ENCODE measurements at regions not wholly inside any gene's neighbourhood (a gene's known extent, or its start where the extent isn't known, plus 50 kb on each side); places are given as distances from the start of the nearest gene placed in this dataset.

- H3K27ac ChIP-seq, result no peak overlapping the region
- no peaks in the 10 kb centered on the region for H3K36me3 ChIP-seq
- TF ChIP-seq POLR2A (IDR thresholded peaks at IDR 0.05) (no peak), CTCF (IDR thresholded peaks at IDR 0.05) (no peak), EP300 (IDR thresholded peaks at IDR 0.05) (no peak)
- WGBS, 2 donors, result 46 to 49% methylated on average over 4 of the region's 4 CpGs
- peaks cover 0 to 25% (median 0%) of the 10 kb centered on the region in 4 donors for H3K4me1 ChIP-seq
- no peak for DNase-seq (ENCODE audit: low spot score in 2 of 2)
- H3K4me3 ChIP-seq, result no peak overlapping the region
- H3K27me3 ChIP-seq, result no peaks in the 10 kb centered on the region
- no peaks in the 10 kb centered on the region for H3K9me3 ChIP-seq
Measured at GRCh38 chr16:73150786-73151185, 102.9 kb upstream of the ZFHX3 start.

- DNase-seq (ENCODE audit: low spot score in 2 of 2), result no peak
- no peaks in the 10 kb centered on the region for H3K9me3 ChIP-seq
- WGBS, 2 donors, result 50 to 66% methylated on average over 7 of the region's 7 CpGs
- H3K4me1 ChIP-seq, result peaks cover 0 to 30% (median 0%) of the 10 kb centered on the region in 4 donors
- no peaks in the 10 kb centered on the region for H3K36me3 ChIP-seq
- no peak overlapping the region for H3K4me3 ChIP-seq
- TF ChIP-seq EP300 (IDR thresholded peaks at IDR 0.05) (no peak), POLR2A (IDR thresholded peaks at IDR 0.05) (no peak), CTCF (IDR thresholded peaks at IDR 0.05) (no peak)
- H3K27me3 ChIP-seq, result no peaks in the 10 kb centered on the region
- H3K27ac ChIP-seq, result no peak overlapping the region
Measured at GRCh38 chr16:73149334-73149733, 101.4 kb upstream of the ZFHX3 start.

- WGBS, 2 donors, result 62 to 66% methylated on average over 3 of the region's 3 CpGs
- TF ChIP-seq EP300 (IDR thresholded peaks at IDR 0.05), result no peak
- TF ChIP-seq POLR2A (IDR thresholded peaks at IDR 0.05), result no peak
- TF ChIP-seq CTCF (IDR thresholded peaks at IDR 0.05), result no peak
- no peaks in the 10 kb centered on the region for H3K9me3 ChIP-seq
- DNase-seq (ENCODE audit: low spot score in 2 of 2), result no peak
- H3K4me1 ChIP-seq, result peaks cover 0 to 23% (median 0%) of the 10 kb centered on the region in 4 donors
- no peak overlapping the region for H3K4me3 ChIP-seq
- no peaks in the 10 kb centered on the region for H3K36me3 ChIP-seq
- H3K27ac ChIP-seq, result no peak overlapping the region
- no peaks in the 10 kb centered on the region for H3K27me3 ChIP-seq
Measured at GRCh38 chr16:73147958-73148357, 100.0 kb upstream of the ZFHX3 start.

- TF ChIP-seq CTCF (IDR thresholded peaks at IDR 0.05) (no peak), POLR2A (IDR thresholded peaks at IDR 0.05) (no peak), EP300 (IDR thresholded peaks at IDR 0.05) (no peak)
- H3K27ac ChIP-seq, result no peak overlapping the region
- WGBS, 2 donors, result 83 to 91% methylated on average over 10 of the region's 10 CpGs
- no peak overlapping the region for H3K4me3 ChIP-seq
- DNase-seq (ENCODE audit: low spot score in 2 of 2), result no peak
- H3K9me3 ChIP-seq, result no peaks in the 10 kb centered on the region
- H3K36me3 ChIP-seq, result no peaks in the 10 kb centered on the region
- no peaks in the 10 kb centered on the region for H3K27me3 ChIP-seq
- peaks cover 0 to 5% (median 0%) of the 10 kb centered on the region in 4 donors for H3K4me1 ChIP-seq
Measured at GRCh38 chr16:73145166-73145880, 97.4 kb upstream of the ZFHX3 start.

- no peaks in the 10 kb centered on the region for H3K9me3 ChIP-seq
- 35 to 38% methylated on average over 14 of the region's 14 CpGs for WGBS, 2 donors
- H3K36me3 ChIP-seq, result no peaks in the 10 kb centered on the region
- peak overlapping the region; percentile 19 to 81 (median 64) for H3K27ac ChIP-seq
- H3K27me3 ChIP-seq, result no peaks in the 10 kb centered on the region
- H3K4me1 ChIP-seq, result peaks cover 0 to 5% (median 0%) of the 10 kb centered on the region in 4 donors
- TF ChIP-seq CTCF (IDR thresholded peaks at IDR 0.05), result no peak
- DNase-seq (ENCODE audit: low spot score in 2 of 2), result no peak
- H3K4me3 ChIP-seq, result peak overlapping the region; percentile 19 to 43 (median 33)
Measured at GRCh38 chr16:73143576-73144422, 95.9 kb upstream of the ZFHX3 start.

Data from tibial nerve (tissue), 4 donors.